Limb (tissue), 2 donors: ENCODE measurements at regions not wholly inside any gene's neighbourhood (a gene's known extent, or its start where the extent isn't known, plus 50 kb on each side); places are given as distances from the start of the nearest gene placed in this dataset.
"Not testable (repeated sequence)": the region's sequence is repeated elsewhere in the genome, so short reads cannot be mapped to it uniquely, and the experiment has no call there.

Experiments used
- DNase-seq, 2 donors: peaks; one replicate each; pipeline ENCODE4 v3.0.0-alpha.2; 2016; ENCODE audit errors: extremely low spot score in 2 of 2

GRCh38 chr5:9739135-9739534, 109.0 kb upstream of the TAS2R1 start:
- no peak for DNase-seq

- DNase-seq, result no peak
Observed at GRCh38 chr5:9737265-9737664, 107.1 kb upstream of the TAS2R1 start.

- peak in 1 of 2 donors; percentile 48 for DNase-seq
Observed at GRCh38 chr5:9733486-9733885, 103.3 kb upstream of the TAS2R1 start.

- DNase-seq, result no peak
Observed at GRCh38 chr5:9731159-9731558, 101.0 kb upstream of the TAS2R1 start.

- no peak for DNase-seq
Observed at GRCh38 chr5:9728261-9728660, 98.1 kb upstream of the TAS2R1 start.

GRCh38 chr5:9726931-9727330, 96.8 kb upstream of the TAS2R1 start:
- no peak for DNase-seq

- DNase-seq, result not testable (repeated sequence)
Observed at GRCh38 chr5:9725265-9725664, 95.1 kb upstream of the TAS2R1 start.

GRCh38 chr5:9724707-9725106, 94.6 kb upstream of the TAS2R1 start:
- no peak for DNase-seq

GRCh38 chr5:9722601-9723180, 92.5 kb upstream of the TAS2R1 start:
- DNase-seq, result no peak

GRCh38 chr5:9721161-9721560, 91.0 kb upstream of the TAS2R1 start:
- DNase-seq, result no peak

GRCh38 chr5:9720361-9720760, 90.2 kb upstream of the TAS2R1 start:
- no peak for DNase-seq

- no peak for DNase-seq
Observed at GRCh38 chr5:9716838-9717281, 86.7 kb upstream of the TAS2R1 start.

GRCh38 chr5:9715891-9716335, 85.8 kb upstream of the TAS2R1 start:
- DNase-seq, result peak in 1 of 2 donors; percentile 47

GRCh38 chr5:9713959-9714586, 83.9 kb upstream of the TAS2R1 start:
- DNase-seq, result no peak

GRCh38 chr5:9713356-9713755, 83.2 kb upstream of the TAS2R1 start:
- peak; percentile 67 to 82 for DNase-seq

- DNase-seq, result no peak
Observed at GRCh38 chr5:9712911-9713310, 82.8 kb upstream of the TAS2R1 start.

- no peak for DNase-seq
Observed at GRCh38 chr5:9712506-9712905, 82.4 kb upstream of the TAS2R1 start.

GRCh38 chr5:9710069-9710468, 79.9 kb upstream of the TAS2R1 start:
- DNase-seq, result no peak

GRCh38 chr5:9707732-9708462, 77.7 kb upstream of the TAS2R1 start:
- no peak for DNase-seq

- no peak for DNase-seq
Observed at GRCh38 chr5:9699681-9700080, 69.5 kb upstream of the TAS2R1 start.

GRCh38 chr5:9698841-9699240, 68.7 kb upstream of the TAS2R1 start:
- no peak for DNase-seq

- DNase-seq, result no peak
Observed at GRCh38 chr5:9698125-9698826, 68.1 kb upstream of the TAS2R1 start.
